ENCODE measurements at regions not wholly inside any gene's neighbourhood (a gene's known extent, or its start where the extent isn't known, plus 50 kb on each side); places are given as distances from the start of the nearest gene placed in this dataset.

GRCh38 chr10:36496758-36497157 lies 628.6 kb upstream of the ANKRD30A start:
- TF ChIP-seq CTCF (IDR thresholded peaks at IDR 0.05) (no peak), POLR2A (IDR thresholded peaks at IDR 0.05) (no peak)
